GM18519 (cell line): ENCODE measurements at regions not wholly inside any gene's neighbourhood (a gene's known extent, or its start where the extent isn't known, plus 50 kb on each side); places are given as distances from the start of the nearest gene placed in this dataset.
A peak's percentile ranks its signal among the peaks of the same experiment; 100 is the strongest.

Experiments
- ATAC-seq: cut with Tn5 transposase; IDR thresholded peaks from one replicate; pipeline ENCODE4 v1.9.1; 2021; ENCODE audit warnings: mild to moderate bottlenecking, moderate library complexity; ENCODE audit not compliant: unreplicated experiment, low FRiP score

DNA sequence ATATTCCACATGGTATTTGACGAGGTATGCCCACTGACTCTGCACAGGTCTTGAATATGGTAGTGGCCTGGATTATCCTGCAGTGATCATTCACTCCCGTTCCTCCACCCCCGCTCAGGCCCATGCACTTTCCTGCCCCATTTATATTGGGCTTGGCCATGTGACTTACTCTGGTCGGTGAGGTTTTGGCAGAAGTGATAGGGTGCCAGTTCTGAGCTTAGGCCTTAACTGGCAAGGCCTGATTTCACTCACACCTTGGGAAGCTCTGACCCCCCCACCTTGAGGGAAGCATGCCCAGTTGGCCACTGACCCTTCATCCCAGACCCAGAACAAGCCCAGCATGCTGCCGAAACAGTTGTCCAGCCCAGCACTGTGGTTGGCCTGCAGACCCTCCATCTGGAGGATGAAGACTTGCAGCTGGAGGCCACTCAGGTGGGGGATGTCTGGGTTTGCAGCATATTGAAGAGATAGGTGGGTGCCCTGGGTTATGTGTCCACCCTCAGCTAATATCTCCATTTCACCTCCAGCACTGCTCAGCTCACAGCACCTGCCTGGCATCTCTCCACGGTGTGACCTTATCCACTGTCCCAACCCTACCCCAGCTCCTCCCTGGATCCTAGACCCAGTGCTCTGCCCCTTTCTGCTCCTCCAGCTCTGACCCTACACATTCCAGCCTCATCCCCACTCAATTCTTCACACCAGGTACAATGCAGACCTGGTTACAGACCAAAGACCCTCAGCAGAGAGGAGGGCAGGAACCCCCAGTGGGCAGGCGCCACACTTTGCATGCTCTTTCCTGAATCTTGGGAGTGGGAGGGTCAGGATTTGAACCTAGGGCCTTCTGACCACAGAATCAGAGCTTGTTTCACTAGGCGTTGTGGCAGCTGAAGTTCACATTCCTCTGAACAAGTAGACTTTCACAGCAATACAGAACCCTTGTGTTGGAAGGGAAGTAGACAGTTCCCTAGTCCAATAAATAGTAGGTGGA is 138.1 kb upstream of the CHST15 start:
- ATAC-seq, result no peak

- no peak for ATAC-seq
These were observed 137.3 kb upstream of the CHST15 start for GRCh38 chr10:124230635-124231167.

GRCh38 chr10:124229989-124230634 is 136.7 kb upstream of the CHST15 start:
- ATAC-seq, result no peak

DNA sequence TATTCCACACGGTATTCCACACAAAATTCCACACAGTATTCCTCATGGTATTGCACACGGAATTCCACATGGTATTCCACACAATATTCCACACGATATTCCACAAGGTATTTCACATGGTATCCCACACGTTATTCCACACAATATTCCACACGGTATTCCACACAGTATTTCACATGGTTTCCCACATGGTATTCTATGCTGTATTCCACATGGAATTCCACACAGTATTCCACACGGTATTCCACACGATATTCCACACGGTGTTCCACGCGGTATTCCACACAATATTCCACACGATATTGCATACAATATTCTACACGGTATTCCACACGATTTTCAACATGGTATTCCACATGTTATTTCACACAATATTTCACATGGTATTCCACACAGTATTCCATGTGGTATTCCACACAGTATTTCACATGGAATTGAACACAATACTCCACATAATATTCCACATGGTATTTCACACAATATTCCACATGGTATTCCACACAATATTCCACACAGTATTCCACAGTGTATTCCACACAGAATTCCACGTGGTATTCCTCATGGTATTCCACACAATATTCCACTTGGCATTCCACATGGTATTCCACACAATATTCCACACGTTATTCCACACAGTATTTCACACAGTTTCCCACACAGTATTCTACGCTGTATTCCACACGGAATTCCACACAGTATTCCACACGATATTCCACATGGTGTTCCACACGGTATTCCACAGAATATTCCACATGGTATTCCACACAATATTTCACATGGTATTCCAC is 136.0 kb upstream of the CHST15 start:
- ATAC-seq, result no peak

- ATAC-seq, result no peak
These were observed 135.1 kb upstream of the CHST15 start for GRCh38 chr10:124228471-124228870.

DNA sequence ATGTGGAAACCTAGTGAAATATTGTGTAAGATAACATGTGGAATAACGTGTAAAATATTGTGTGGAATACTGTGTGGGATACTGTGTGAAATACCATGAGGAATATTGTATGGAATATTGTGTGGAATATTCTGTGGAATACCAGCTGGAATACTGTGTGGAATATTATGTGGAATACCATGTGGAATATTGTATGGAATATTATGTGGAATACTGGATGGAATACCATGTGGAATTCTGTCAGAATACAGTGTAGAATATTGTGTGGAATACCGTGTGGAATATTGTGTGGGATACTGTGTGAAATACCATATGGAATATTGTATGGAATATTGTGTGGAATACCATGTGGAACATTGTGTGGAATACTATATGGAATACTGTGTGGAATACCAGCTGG is 134.6 kb upstream of the CHST15 start:
- no peak for ATAC-seq

DNA sequence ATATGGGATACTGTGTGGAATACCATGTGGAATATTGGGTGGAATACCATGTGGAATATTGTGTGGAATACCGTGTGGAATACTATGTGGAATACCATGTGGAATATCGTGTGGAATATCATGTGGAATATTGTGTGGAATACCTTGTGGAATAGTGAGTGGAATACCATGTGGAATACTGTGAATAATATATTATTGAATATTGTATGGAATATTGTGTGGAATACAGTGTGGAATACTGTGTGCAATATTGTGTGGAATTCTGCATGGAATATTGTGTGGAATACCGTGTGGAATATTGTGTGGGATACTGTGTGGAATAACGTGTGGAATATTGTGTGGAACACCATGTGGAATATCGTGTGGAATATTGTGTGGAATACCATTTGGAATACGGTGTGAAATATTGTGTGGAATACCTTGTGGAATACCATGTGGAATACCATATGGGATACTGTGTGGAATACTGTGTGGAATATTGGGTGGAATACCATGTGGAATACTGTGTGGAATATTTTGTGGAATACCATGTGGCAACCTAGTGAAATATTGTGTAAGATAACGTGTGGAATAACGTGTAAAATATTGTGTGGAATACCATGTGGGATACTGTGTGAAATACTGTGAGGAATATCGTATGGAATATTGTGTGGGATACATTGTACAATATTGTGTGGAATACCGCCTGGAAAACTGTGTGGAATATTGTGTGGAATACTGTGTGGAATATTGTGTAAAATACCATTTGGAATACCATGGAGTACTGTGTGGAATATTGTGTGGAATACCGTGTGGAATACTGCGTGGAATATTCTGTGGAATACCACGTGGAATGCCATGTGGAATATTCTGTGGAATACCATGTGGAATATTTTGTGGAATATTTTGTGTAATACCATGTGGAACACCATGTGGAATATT is 133.9 kb upstream of the CHST15 start:
- no peak for ATAC-seq

DNA sequence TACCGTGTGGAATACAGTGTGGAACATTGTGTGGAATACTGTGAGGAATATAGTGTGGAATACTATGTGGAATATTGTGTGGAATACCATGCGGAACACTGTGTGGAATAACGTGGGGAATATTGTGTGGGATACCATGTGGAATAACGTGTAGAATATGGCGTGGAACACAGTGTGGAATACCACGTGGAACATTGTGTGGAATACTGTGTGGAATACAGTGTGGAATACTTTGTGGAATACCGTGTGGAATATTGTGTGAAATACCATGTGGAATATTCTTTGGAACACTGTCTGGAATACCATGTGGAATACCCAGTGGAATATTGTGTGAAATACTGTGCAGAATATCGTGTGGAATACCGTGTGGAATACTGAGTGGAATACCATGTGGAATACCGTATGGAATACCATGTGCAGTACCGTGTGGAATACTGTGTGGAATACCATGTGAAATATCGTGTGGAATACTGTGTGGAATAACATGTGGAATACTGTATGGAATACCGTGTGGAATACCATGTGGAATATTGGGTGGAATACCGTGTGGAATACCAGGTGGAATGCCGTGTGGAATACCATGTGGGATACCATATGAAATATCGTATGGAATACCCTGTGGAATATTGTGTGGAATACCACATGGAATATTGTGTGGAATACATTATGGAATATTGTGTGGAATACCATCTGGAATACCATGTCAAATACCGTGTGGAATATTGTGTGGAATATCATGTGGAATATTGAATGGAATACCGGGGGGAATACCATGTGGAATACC is 133.1 kb upstream of the CHST15 start:
- no peak for ATAC-seq

- no peak for ATAC-seq
These were observed 132.3 kb upstream of the CHST15 start for GRCh38 chr10:124225467-124226270.

DNA sequence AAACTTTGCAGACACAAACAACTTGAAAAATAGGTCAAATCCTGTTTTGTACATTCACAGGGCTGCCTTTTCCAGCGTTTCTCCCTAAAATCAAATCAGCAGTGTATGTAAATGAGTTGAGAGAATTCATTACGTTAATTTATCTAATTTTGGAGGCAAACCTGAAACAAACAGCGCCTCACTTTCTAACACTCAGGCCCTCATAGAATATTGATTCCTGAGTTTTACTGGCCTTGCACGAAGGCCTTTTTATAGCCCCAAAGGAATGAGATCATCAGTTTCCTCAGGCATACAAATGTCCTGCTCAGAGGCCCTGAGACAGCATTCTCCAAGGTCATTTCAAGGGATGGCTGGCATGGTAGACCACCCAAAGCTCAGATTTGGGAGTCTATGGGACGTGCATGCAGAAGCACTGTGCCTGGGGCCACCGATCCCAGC is 131.7 kb upstream of the CHST15 start:
- no peak for ATAC-seq

DNA sequence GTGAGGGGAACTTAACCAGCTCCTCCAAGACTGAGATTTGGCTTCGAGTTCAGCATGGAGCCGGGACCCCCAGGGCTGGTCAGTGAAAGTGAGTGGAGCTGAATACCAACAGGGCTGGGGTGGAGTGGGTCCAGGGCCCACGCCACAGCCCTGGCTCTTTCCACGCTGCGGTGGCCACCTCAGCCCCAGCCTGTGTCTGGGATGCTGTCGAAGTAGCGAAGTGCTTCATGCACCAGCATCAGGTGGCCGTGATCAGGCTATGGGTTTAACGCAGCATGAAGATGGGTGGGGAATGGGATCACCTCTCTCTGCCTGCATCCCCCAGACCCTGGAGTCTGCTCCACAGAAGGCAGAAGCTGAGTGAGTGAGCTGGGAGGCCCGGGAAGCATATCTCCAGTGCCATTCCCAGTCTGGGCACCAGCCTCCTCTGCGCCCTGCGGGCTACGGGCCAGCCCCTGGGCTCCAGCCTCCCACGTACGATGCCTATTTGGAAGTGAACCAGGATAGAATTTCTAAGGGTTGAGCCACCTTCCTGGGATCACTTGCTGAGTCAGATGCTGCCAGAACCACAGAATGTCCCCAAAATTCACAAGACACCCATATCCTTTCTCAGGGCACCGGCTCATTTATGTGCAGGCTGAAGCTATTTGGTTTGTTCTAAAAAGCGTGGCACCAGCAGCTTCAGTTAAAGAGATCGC is 131.1 kb upstream of the CHST15 start:
- ATAC-seq, result no peak

DNA sequence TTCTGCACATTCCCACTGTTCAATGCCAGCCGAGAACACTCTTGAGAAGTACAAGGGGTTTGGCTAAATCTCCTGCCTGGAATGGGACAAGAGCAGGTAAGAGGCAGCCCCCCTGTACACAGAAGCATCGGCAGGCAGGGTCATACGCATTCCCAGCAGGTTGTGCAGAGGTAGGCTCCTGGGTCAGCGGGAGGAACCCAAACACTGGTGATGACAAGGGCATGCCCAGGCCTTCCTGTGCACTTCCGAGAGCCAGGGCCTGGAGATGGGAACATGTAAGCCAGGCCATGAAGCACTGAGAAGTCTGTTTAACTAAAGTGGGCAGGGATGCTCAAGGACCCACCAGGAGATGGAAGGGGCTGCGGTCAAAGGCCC is 130.3 kb upstream of the CHST15 start:
- ATAC-seq, result no peak

DNA sequence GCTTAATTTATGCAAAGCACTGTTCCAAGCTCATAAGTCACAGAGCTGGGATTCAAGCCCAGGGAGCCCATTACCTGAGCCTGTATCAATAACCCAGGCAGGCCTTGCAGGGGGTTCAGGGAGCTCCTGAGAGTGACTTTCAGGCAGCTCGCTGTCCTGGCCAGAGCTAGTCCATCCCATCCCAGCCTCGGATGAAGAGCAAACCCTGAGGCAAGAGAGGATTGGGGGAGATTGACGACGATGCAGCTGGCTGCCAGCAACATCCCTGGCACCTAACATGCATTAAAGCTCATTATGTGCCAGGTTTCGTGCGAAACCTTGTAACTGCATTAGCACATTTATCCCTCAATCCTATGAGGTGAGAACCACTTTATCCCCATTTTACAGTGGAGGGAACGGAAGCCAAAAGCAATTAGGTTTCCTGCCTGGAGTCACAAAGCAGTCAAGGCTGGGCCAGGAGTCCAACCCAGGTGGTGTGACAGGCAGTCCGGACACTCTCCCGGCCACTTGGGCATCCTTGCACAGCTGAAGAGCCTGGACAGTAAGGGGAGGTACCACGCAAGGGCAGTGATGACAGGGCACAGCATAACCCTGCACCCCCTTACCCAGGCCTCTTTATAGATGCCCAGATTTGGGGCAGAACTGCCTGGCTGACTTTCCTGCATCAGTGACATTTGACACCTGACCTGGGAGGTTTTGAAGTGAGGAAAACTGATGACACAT is 129.8 kb upstream of the CHST15 start:
- no peak for ATAC-seq

DNA sequence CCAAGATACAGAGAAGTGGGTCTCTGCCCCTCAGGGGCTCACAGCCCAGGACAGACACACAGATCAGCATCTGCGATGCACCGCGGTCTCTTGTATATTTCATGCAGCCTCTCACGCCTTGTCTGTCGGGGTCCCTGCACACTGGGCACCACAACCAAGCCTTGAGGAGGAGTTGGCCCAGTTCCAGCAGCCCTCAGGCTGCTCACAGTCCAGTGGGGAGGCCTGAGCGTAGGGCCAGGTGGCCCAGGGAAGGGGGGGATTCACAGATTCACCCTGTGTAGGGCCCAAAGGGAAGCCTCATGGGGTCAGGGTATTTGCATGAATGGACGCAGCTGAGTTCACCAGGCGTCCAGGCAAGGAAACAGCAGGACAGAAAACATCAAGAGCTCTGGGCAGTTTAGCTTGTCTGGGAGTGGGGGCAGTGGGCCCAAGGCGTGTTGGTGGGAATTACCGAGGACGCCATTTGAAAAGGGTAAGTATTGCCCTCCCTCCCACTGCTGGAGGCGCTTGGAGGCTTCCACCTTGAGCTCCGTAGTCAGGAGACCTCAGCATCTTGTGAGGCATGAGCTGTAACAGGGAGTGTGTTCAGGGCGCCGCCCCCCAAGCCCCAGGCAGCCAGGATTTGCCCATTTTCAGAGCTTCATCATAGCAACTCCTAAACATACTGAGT is 129.1 kb upstream of the CHST15 start:
- ATAC-seq, result no peak

DNA sequence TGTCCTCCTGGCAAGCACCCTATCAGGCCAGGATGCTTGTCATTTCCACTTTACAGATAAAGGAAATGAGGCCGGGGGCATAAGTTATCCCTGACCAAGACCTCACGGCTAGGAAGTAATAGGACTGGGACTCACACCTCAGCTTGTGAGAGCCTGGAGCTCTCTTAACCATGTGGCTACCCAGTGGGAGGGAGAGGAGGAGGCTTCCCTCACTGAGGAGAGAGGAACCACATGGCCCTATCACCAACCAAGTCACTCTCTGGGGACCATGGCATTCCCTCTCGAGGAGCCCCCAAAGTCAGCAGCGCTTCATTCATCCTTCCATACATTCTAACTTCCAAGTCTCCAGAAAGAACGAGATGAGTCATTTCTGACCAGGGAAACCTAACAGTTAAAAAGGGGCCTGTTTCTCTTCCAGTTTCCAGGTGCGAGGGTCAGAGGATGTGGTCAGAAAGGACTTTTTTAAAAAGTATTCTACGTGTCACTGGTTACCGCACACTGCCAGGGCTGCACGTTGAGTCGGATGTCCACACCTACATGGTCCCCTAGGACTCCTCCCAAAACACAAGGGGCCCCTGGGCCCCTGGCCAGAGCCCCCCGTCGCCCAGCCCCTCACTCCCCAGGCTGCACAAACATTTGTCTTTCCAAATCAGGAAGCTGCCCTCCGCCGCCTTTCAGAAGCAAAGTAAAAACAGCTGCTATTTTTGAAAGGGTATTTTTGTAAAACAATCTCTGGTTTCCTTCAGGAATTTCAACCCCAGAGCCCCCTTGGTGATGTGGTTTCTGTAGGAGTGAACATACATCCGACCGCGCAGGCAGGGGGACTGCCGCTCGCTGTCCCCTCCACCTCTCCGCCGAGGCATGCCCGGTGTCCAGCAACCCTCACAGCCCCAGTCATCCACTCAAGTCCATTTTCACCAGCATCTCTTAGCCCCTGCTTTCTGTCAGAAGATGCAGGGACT is 128.2 kb upstream of the CHST15 start:
- peak; percentile 51 for ATAC-seq
